GM12872 (cell line): ENCODE measurements at regions not wholly inside any gene's neighbourhood (a gene's known extent, or its start where the extent isn't known, plus 50 kb on each side); places are given as distances from the start of the nearest gene placed in this dataset.

Source experiments
- TF ChIP-seq, protein P1 (sequence below): IDR thresholded peaks from 3 replicates; pipeline ENCODE4 v1.5.1; 2011; ENCODE audit warnings: low read depth, mild to moderate bottlenecking, low read length, moderate library complexity; ENCODE audit not compliant: insufficient read depth

- TF ChIP-seq, protein P1, sequence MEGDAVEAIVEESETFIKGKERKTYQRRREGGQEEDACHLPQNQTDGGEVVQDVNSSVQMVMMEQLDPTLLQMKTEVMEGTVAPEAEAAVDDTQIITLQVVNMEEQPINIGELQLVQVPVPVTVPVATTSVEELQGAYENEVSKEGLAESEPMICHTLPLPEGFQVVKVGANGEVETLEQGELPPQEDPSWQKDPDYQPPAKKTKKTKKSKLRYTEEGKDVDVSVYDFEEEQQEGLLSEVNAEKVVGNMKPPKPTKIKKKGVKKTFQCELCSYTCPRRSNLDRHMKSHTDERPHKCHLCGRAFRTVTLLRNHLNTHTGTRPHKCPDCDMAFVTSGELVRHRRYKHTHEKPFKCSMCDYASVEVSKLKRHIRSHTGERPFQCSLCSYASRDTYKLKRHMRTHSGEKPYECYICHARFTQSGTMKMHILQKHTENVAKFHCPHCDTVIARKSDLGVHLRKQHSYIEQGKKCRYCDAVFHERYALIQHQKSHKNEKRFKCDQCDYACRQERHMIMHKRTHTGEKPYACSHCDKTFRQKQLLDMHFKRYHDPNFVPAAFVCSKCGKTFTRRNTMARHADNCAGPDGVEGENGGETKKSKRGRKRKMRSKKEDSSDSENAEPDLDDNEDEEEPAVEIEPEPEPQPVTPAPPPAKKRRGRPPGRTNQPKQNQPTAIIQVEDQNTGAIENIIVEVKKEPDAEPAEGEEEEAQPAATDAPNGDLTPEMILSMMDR, result no peak
Observed at GRCh38 chrX:140608111-140608510, 101.4 kb upstream of the LINC00632 start.

GRCh38 chrX:140602140-140602539 lies 97.3 kb upstream of the SOX3 start:
- TF ChIP-seq, protein P1, result no peak

GRCh38 chrX:140599851-140600250 lies 95.0 kb upstream of the SOX3 start:
- TF ChIP-seq, protein P1, result no peak

- TF ChIP-seq, protein P1, result no peak
Observed at GRCh38 chrX:140589657-140590056, 84.8 kb upstream of the SOX3 start.

- TF ChIP-seq, protein P1, result no peak
Observed at GRCh38 chrX:140586951-140587350, 82.1 kb upstream of the SOX3 start.

- TF ChIP-seq, protein P1, result no peak
Observed at GRCh38 chrX:140580478-140580877, 75.6 kb upstream of the SOX3 start.

DNA sequence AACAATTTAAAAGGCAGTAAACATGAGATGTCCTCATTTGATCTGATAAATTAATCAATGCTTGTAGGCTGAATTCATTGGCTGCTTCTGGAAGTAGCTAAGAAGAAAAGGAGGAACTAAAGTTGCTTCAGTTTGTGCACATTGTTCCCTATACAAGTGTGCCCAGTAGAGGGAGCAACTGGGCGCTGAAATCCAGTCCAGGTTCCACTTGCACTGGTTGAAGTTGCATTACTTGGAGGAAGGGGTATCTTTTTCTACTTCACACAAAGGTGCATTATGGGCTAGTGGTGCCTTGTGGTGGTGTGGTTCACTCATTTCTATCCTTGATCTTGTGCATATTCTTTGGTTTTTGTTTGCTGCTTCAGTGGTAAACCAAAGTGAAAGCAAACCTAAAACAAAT lies 67.9 kb upstream of the SOX3 start:
- TF ChIP-seq, protein P1, result peak; percentile 66

DNA sequence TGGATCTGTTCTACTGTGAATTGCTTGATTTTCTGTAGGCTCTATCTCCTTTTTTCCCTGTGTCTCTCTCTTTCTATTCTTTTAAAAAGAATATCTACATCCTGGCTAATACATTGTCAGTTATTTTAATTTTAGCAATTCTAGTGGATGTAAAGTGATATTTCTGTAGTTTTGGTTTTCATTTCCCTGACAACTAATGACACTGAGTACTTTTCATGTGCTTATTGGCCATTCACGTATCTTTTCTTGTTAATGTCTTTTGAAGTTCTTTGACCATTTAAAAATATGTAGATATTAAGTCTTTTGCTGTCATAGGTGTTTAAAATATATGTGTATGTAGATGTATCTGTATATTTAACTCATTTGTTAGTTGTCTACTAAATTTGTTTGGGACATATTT lies 59.0 kb upstream of the SOX3 start:
- TF ChIP-seq, protein P1, result no peak
